ENCODE measurements at regions not wholly inside any gene's neighbourhood (a gene's known extent, or its start where the extent isn't known, plus 50 kb on each side); places are given as distances from the start of the nearest gene placed in this dataset.

GRCh38 chr4:149931431-149931830, 115.8 kb upstream of the IQCM start:
- Mint-ChIP-seq H3K4me1 (no peaks in the 10 kb centered on the region), H3K27ac (no peak overlapping the region), H3K27me3 (ENCODE audit: low read depth) (no peaks in the 10 kb centered on the region), H3K9me3 (no peaks in the 10 kb centered on the region), H3K36me3 (ENCODE audit: low read depth) (no peaks in the 10 kb centered on the region), H3K4me3 (no peak overlapping the region)
- TF ChIP-seq CTCF (IDR thresholded peaks at IDR 0.05; ENCODE audit: unreplicated experiment in 3 of 3), result no peak

DNA sequence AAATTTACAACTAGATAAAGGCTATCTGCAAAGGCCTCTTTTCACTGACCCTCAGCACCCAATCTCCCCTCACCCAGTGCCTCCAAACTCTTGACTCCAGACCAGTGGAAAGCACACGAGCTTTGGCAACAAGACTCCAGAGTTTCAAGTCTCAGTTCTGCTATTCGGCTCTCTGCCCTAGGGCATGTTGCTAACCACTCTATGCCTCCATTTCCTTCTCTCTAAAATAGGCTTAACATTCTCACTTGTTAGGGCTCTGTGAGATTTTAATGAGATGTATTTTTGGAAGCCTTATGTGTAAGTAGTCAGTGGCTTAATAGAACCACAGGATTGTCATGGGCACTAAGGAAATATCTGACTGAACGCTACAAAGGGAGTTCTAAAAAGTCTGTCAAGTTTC, 116.5 kb upstream of the IQCM start:
- no peaks in the 10 kb centered on the region for H3K36me3 Mint-ChIP-seq (ENCODE audit: low read depth)
- H3K4me3 Mint-ChIP-seq, result no peak overlapping the region
- H3K27ac Mint-ChIP-seq, result no peak overlapping the region
- no peaks in the 10 kb centered on the region for H3K4me1 Mint-ChIP-seq
- no peaks in the 10 kb centered on the region for H3K9me3 Mint-ChIP-seq
- no peak for TF ChIP-seq CTCF (IDR thresholded peaks at IDR 0.05; ENCODE audit: unreplicated experiment in 3 of 3)
- no peaks in the 10 kb centered on the region for H3K27me3 Mint-ChIP-seq (ENCODE audit: low read depth)

DNA sequence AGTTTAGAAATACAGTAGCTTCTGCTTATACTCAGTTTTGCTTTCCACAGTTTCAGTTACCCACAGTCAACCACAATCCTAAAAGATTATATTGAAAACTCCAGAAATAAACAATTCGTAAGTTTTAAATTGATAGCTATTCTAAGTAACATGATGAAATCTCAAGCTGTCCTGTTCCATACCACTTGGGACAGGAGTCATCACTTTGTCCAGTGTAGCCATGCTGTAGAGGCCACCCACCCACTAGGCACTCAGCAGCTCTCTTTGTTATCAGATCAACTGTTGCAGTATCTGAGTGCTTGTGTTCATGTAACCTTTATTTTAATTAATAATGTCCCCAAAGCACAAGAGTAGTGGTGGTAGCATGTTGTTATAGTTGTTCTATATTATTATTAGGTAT, 117.5 kb upstream of the IQCM start:
- no peaks in the 10 kb centered on the region for H3K27me3 Mint-ChIP-seq (ENCODE audit: low read depth)
- no peak for TF ChIP-seq CTCF (IDR thresholded peaks at IDR 0.05; ENCODE audit: unreplicated experiment in 3 of 3)
- H3K27ac Mint-ChIP-seq, result no peak overlapping the region
- peaks cover 2% of the 10 kb centered on the region for H3K9me3 Mint-ChIP-seq
- H3K4me3 Mint-ChIP-seq, result no peak overlapping the region
- no peaks in the 10 kb centered on the region for H3K36me3 Mint-ChIP-seq (ENCODE audit: low read depth)
- H3K4me1 Mint-ChIP-seq, result no peaks in the 10 kb centered on the region

- no peaks in the 10 kb centered on the region for H3K27me3 Mint-ChIP-seq (ENCODE audit: low read depth)
- H3K4me1 Mint-ChIP-seq, result no peaks in the 10 kb centered on the region
- no peak for TF ChIP-seq CTCF (IDR thresholded peaks at IDR 0.05; ENCODE audit: unreplicated experiment in 3 of 3)
- no peak overlapping the region for H3K27ac Mint-ChIP-seq
- H3K9me3 Mint-ChIP-seq, result peaks cover 5% of the 10 kb centered on the region
- no peak overlapping the region for H3K4me3 Mint-ChIP-seq
- no peaks in the 10 kb centered on the region for H3K36me3 Mint-ChIP-seq (ENCODE audit: low read depth)
Observed at GRCh38 chr4:149933883-149934282, 118.2 kb upstream of the IQCM start.

GRCh38 chr4:149949381-149949780, 128.9 kb upstream of the DCLK2 start:
- H3K4me1 Mint-ChIP-seq, result no peaks in the 10 kb centered on the region
- no peak for TF ChIP-seq CTCF (IDR thresholded peaks at IDR 0.05; ENCODE audit: unreplicated experiment in 3 of 3)
- no peaks in the 10 kb centered on the region for H3K9me3 Mint-ChIP-seq
- no peak overlapping the region for H3K27ac Mint-ChIP-seq
- no peaks in the 10 kb centered on the region for H3K36me3 Mint-ChIP-seq (ENCODE audit: low read depth)
- no peak overlapping the region for H3K4me3 Mint-ChIP-seq
- peaks cover 3% of the 10 kb centered on the region for H3K27me3 Mint-ChIP-seq (ENCODE audit: low read depth)

GRCh38 chr4:149951152-149951900, 126.9 kb upstream of the DCLK2 start:
- no peak for TF ChIP-seq CTCF (IDR thresholded peaks at IDR 0.05; ENCODE audit: unreplicated experiment in 3 of 3)
- Mint-ChIP-seq H3K4me1 (no peaks in the 10 kb centered on the region), H3K4me3 (no peak overlapping the region), H3K27me3 (ENCODE audit: low read depth) (peaks cover 3% of the 10 kb centered on the region), H3K27ac (no peak overlapping the region), H3K36me3 (ENCODE audit: low read depth) (no peaks in the 10 kb centered on the region), H3K9me3 (no peaks in the 10 kb centered on the region)

Measured in nephron (organoid).